ENCODE measurements at regions not wholly inside any gene's neighbourhood (a gene's known extent, or its start where the extent isn't known, plus 50 kb on each side); places are given as distances from the start of the nearest gene placed in this dataset.

GRCh38 chr4:20196476-20196875 lies 55.2 kb upstream of the SLIT2 start:
- H3K36me3 Mint-ChIP-seq = no peaks in the 10 kb centered on the region

GRCh38 chr4:20195071-20195885 lies 56.4 kb upstream of the SLIT2 start:
- Mint-ChIP-seq H3K4me1 (no peaks in the 10 kb centered on the region), H3K36me3 (no peaks in the 10 kb centered on the region), H3K27me3 (ENCODE audit: low read depth) (no peaks in the 10 kb centered on the region), H3K9me3 (peaks cover 4% of the 10 kb centered on the region), H3K27ac (no peak overlapping the region), H3K4me3 (no peak overlapping the region)
- DNase-seq (ENCODE audit: low spot score in 2 of 2, unreplicated experiment in 2 of 2) = no peak
- TF ChIP-seq CTCF (IDR thresholded peaks at IDR 0.05; ENCODE audit: unreplicated experiment) = no peak

More at GRCh38 chr4:20196476-20196875, 55.2 kb upstream of the SLIT2 start:
- H3K4me1 Mint-ChIP-seq = no peaks in the 10 kb centered on the region
- no peak for DNase-seq (ENCODE audit: low spot score in 2 of 2, unreplicated experiment in 2 of 2)
- H3K4me3 Mint-ChIP-seq = no peak overlapping the region
- H3K9me3 Mint-ChIP-seq = no peaks in the 10 kb centered on the region
- H3K27me3 Mint-ChIP-seq (ENCODE audit: low read depth) = no peaks in the 10 kb centered on the region
- no peak for TF ChIP-seq CTCF (IDR thresholded peaks at IDR 0.05; ENCODE audit: unreplicated experiment)
- no peak overlapping the region for H3K27ac Mint-ChIP-seq

- no peak for DNase-seq (ENCODE audit: low spot score in 2 of 2, unreplicated experiment in 2 of 2)
- Mint-ChIP-seq H3K27me3 (ENCODE audit: low read depth) (no peaks in the 10 kb centered on the region), H3K4me3 (no peak overlapping the region), H3K27ac (no peak overlapping the region), H3K4me1 (no peaks in the 10 kb centered on the region), H3K36me3 (no peaks in the 10 kb centered on the region), H3K9me3 (peaks cover 12% of the 10 kb centered on the region)
- no peak for TF ChIP-seq CTCF (IDR thresholded peaks at IDR 0.05; ENCODE audit: unreplicated experiment)
Observed at GRCh38 chr4:20194123-20195013, 57.3 kb upstream of the SLIT2 start.

GRCh38 chr4:20193141-20193936 lies 58.4 kb upstream of the SLIT2 start:
- H3K4me3 Mint-ChIP-seq = no peak overlapping the region
- peaks cover 16% of the 10 kb centered on the region for H3K9me3 Mint-ChIP-seq
- TF ChIP-seq CTCF (IDR thresholded peaks at IDR 0.05; ENCODE audit: unreplicated experiment) = no peak
- no peaks in the 10 kb centered on the region for H3K36me3 Mint-ChIP-seq
- no peaks in the 10 kb centered on the region for H3K27me3 Mint-ChIP-seq (ENCODE audit: low read depth)
- DNase-seq (ENCODE audit: low spot score in 2 of 2, unreplicated experiment in 2 of 2) = no peak
- no peak overlapping the region for H3K27ac Mint-ChIP-seq
- H3K4me1 Mint-ChIP-seq = no peaks in the 10 kb centered on the region

GRCh38 chr4:20192736-20193135 lies 59.0 kb upstream of the SLIT2 start:
- no peak for DNase-seq (ENCODE audit: low spot score in 2 of 2, unreplicated experiment in 2 of 2)
- no peak for TF ChIP-seq CTCF (IDR thresholded peaks at IDR 0.05; ENCODE audit: unreplicated experiment)
- Mint-ChIP-seq H3K36me3 (no peaks in the 10 kb centered on the region), H3K27ac (no peak overlapping the region), H3K27me3 (ENCODE audit: low read depth) (no peaks in the 10 kb centered on the region), H3K9me3 (peaks cover 20% of the 10 kb centered on the region), H3K4me1 (no peaks in the 10 kb centered on the region), H3K4me3 (no peak overlapping the region)
